ENCODE measurements at regions not wholly inside any gene's neighbourhood (a gene's known extent, or its start where the extent isn't known, plus 50 kb on each side); places are given as distances from the start of the nearest gene placed in this dataset.
A peak's percentile ranks its signal among the peaks of the same experiment; 100 is the strongest.
"Not testable (repeated sequence)": the region's sequence is repeated elsewhere in the genome, so short reads cannot be mapped to it uniquely, and the experiment has no call there.

GRCh38 chrY:18599606-18600005, 53.1 kb downstream of the HSFY1 start:
- DNase-seq = not testable (repeated sequence)

- not testable (repeated sequence) for DNase-seq
These were observed 54.8 kb downstream of the HSFY1 start for GRCh38 chrY:18601287-18601686.

- not testable (repeated sequence) for DNase-seq
These were observed 59.7 kb downstream of the HSFY1 start for GRCh38 chrY:18606251-18606650.

- not testable (repeated sequence) for DNase-seq
These were observed 61.7 kb downstream of the HSFY1 start for GRCh38 chrY:18608205-18608604.

- DNase-seq = not testable (repeated sequence)
These were observed 69.3 kb downstream of the HSFY1 start for GRCh38 chrY:18615809-18616208.

- DNase-seq = not testable (repeated sequence)
These were observed 83.4 kb downstream of the HSFY1 start for GRCh38 chrY:18629805-18630516.

GRCh38 chrY:18630571-18630970, 84.1 kb downstream of the HSFY1 start:
- DNase-seq = not testable (repeated sequence)

GRCh38 chrY:18631610-18632009, 85.1 kb downstream of the HSFY1 start:
- not testable (repeated sequence) for DNase-seq

- DNase-seq = no peak
These were observed 104.2 kb downstream of the HSFY1 start for GRCh38 chrY:18650746-18651145.

- DNase-seq = no peak
These were observed 109.0 kb downstream of the HSFY2 start for GRCh38 chrY:18664559-18664958.

GRCh38 chrY:18669790-18670189, 103.7 kb downstream of the HSFY2 start:
- DNase-seq = peak in 1 of 2 donors; percentile 3

GRCh38 chrY:18671970-18672369, 101.6 kb downstream of the HSFY2 start:
- DNase-seq = no peak

- DNase-seq = not testable (repeated sequence)
These were observed 87.5 kb downstream of the HSFY2 start for GRCh38 chrY:18686027-18686426.

- not testable (repeated sequence) for DNase-seq
These were observed 85.2 kb downstream of the HSFY2 start for GRCh38 chrY:18688362-18688761.

- DNase-seq = not testable (repeated sequence)
These were observed 84.1 kb downstream of the HSFY2 start for GRCh38 chrY:18689420-18689819.

GRCh38 chrY:18689890-18690593, 83.5 kb downstream of the HSFY2 start:
- DNase-seq = not testable (repeated sequence)

GRCh38 chrY:18696788-18697187, 76.7 kb downstream of the HSFY2 start:
- not testable (repeated sequence) for DNase-seq

- DNase-seq = not testable (repeated sequence)
These were observed 69.3 kb downstream of the HSFY2 start for GRCh38 chrY:18704198-18704597.

- DNase-seq = not testable (repeated sequence)
These were observed 61.8 kb downstream of the HSFY2 start for GRCh38 chrY:18711785-18712184.

GRCh38 chrY:18713760-18714159, 59.8 kb downstream of the HSFY2 start:
- DNase-seq = not testable (repeated sequence)

- not testable (repeated sequence) for DNase-seq
These were observed 54.8 kb downstream of the HSFY2 start for GRCh38 chrY:18718714-18719113.

- not testable (repeated sequence) for DNase-seq
These were observed 53.1 kb downstream of the HSFY2 start for GRCh38 chrY:18720395-18720794.

All from CD4-positive, alpha-beta T cell treated with Interferon alpha-2 for 1 hour (primary cell).